DOHH2 (cell line): ENCODE measurements at regions not wholly inside any gene's neighbourhood (a gene's known extent, or its start where the extent isn't known, plus 50 kb on each side); places are given as distances from the start of the nearest gene placed in this dataset.

Experiments
- CTCF ChIP-seq: fragments of 200-600 bp; sonication (generic); IDR thresholded peaks from one replicate; pipeline ENCODE4 v1.5.1; 2014; ENCODE audit warnings: antibody characterized with exemption, mild to moderate bottlenecking, low read depth, low read length; ENCODE audit not compliant: poor library complexity, severe bottlenecking
- EZH2phosphoT487 ChIP-seq: fragments of 200-600 bp; sonication (generic); IDR thresholded peaks from 2 replicates; pipeline ENCODE4 v1.6.1; 2017; ENCODE audit warnings: borderline replicate concordance, mild to moderate bottlenecking, antibody characterized with exemption, low read length, moderate library complexity, mixed read lengths

- TF ChIP-seq CTCF: no peak
- TF ChIP-seq EZH2phosphoT487: no peak
Measured at GRCh38 chr2:57177176-57177575, 869.4 kb upstream of the VRK2 start.
